Hepatocyte (in vitro differentiated cells): ENCODE measurements at regions not wholly inside any gene's neighbourhood (a gene's known extent, or its start where the extent isn't known, plus 50 kb on each side); places are given as distances from the start of the nearest gene placed in this dataset.

Experiments used
- CTCF ChIP-seq: fragments of 200-600 bp; sonication (generic); IDR thresholded peaks from 2 replicates; pipeline ENCODE4 v1.5.1; 2016; ENCODE audit warnings: antibody characterized with exemption, mild to moderate bottlenecking; ENCODE audit not compliant: poor library complexity
- EZH2 ChIP-seq: fragments of 200-600 bp; sonication (generic); IDR thresholded peaks from 2 replicates; pipeline ENCODE4 v1.6.1; 2016; ENCODE audit warnings: antibody characterized with exemption, mild to moderate bottlenecking, borderline replicate concordance

- TF ChIP-seq CTCF (no peak), EZH2 (no peak)
Observed at GRCh38 chr1:47672622-47673021, 234.8 kb downstream of the FOXD2 start.
